ENCODE measurements at regions not wholly inside any gene's neighbourhood (a gene's known extent, or its start where the extent isn't known, plus 50 kb on each side); places are given as distances from the start of the nearest gene placed in this dataset.
A peak's percentile ranks its signal among the peaks of the same experiment; 100 is the strongest.

GRCh38 chr6:6750594-6751265 is 162.2 kb downstream of the LY86 start:
- no peaks in the 10 kb centered on the region for H3K9me3 ChIP-seq (ENCODE audit: severe bottlenecking)
- TF ChIP-seq, protein P1, sequence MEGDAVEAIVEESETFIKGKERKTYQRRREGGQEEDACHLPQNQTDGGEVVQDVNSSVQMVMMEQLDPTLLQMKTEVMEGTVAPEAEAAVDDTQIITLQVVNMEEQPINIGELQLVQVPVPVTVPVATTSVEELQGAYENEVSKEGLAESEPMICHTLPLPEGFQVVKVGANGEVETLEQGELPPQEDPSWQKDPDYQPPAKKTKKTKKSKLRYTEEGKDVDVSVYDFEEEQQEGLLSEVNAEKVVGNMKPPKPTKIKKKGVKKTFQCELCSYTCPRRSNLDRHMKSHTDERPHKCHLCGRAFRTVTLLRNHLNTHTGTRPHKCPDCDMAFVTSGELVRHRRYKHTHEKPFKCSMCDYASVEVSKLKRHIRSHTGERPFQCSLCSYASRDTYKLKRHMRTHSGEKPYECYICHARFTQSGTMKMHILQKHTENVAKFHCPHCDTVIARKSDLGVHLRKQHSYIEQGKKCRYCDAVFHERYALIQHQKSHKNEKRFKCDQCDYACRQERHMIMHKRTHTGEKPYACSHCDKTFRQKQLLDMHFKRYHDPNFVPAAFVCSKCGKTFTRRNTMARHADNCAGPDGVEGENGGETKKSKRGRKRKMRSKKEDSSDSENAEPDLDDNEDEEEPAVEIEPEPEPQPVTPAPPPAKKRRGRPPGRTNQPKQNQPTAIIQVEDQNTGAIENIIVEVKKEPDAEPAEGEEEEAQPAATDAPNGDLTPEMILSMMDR (IDR thresholded peaks at IDR 0.05; ENCODE audit: low read depth, low read length): no peak
- H3K36me3 ChIP-seq: no peaks in the 10 kb centered on the region
- H3K4me3 ChIP-seq (ENCODE audit: low read depth, low read length): no peak overlapping the region
- peak overlapping the region; percentile 67 for H3K27ac ChIP-seq
- DNase-seq: peak; percentile 25
- H3K27me3 ChIP-seq (ENCODE audit: insufficient read depth, low read depth, severe bottlenecking): no peaks in the 10 kb centered on the region

GRCh38 chr6:6751266-6751596 is 162.7 kb downstream of the LY86 start:
- DNase-seq: peak; percentile 41
- Histone ChIP-seq H3K9me3 (ENCODE audit: severe bottlenecking) (no peaks in the 10 kb centered on the region), H3K27ac (peak overlapping the region; percentile 67), H3K4me3 (ENCODE audit: low read depth, low read length) (no peak overlapping the region), H3K36me3 (no peaks in the 10 kb centered on the region), H3K27me3 (ENCODE audit: insufficient read depth, low read depth, severe bottlenecking) (no peaks in the 10 kb centered on the region)
- TF ChIP-seq, protein P1 (IDR thresholded peaks at IDR 0.05; ENCODE audit: low read depth, low read length): no peak

- DNase-seq: peak; percentile 22
- TF ChIP-seq, protein P1 (IDR thresholded peaks at IDR 0.05; ENCODE audit: low read depth, low read length): no peak
- H3K27me3 ChIP-seq (ENCODE audit: insufficient read depth, low read depth, severe bottlenecking): no peaks in the 10 kb centered on the region
- H3K4me3 ChIP-seq (ENCODE audit: low read depth, low read length): no peak overlapping the region
- no peaks in the 10 kb centered on the region for H3K9me3 ChIP-seq (ENCODE audit: severe bottlenecking)
- peak overlapping the region; percentile 67 for H3K27ac ChIP-seq
- H3K36me3 ChIP-seq: no peaks in the 10 kb centered on the region
Measured at GRCh38 chr6:6751619-6752023, 163.1 kb downstream of the LY86 start.

DNA sequence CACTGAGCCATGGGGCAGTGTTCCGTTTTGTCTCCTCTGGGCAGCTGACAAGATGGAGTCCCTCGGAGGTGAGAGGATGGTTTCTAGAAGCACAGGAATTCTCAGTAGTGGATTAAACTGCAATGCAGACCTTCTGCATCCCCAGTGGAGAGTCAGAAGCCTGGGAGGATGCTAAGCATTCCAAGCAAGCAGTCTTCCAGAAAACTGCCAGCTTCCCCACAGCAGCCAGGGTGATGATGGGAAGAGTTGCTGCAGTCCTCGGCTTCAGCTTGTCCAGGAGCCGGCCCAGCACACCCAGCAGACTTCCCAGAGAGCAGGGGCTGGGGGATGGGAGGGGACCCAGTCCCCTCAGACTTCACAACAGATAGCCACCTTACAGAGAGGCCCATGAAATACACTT is 163.6 kb downstream of the LY86 start:
- H3K4me3 ChIP-seq (ENCODE audit: low read depth, low read length): no peak overlapping the region
- H3K27ac ChIP-seq: peak overlapping the region; percentile 24
- DNase-seq: peak; percentile 34
- no peaks in the 10 kb centered on the region for H3K36me3 ChIP-seq
- no peaks in the 10 kb centered on the region for H3K9me3 ChIP-seq (ENCODE audit: severe bottlenecking)
- TF ChIP-seq, protein P1 (IDR thresholded peaks at IDR 0.05; ENCODE audit: low read depth, low read length): no peak
- H3K27me3 ChIP-seq (ENCODE audit: insufficient read depth, low read depth, severe bottlenecking): no peaks in the 10 kb centered on the region

- Histone ChIP-seq H3K27ac (peak overlapping the region; percentile 13), H3K36me3 (no peaks in the 10 kb centered on the region), H3K27me3 (ENCODE audit: insufficient read depth, low read depth, severe bottlenecking) (no peaks in the 10 kb centered on the region), H3K4me3 (ENCODE audit: low read depth, low read length) (no peak overlapping the region), H3K9me3 (ENCODE audit: severe bottlenecking) (no peaks in the 10 kb centered on the region)
- no peak for DNase-seq
- TF ChIP-seq, protein P1 (IDR thresholded peaks at IDR 0.05; ENCODE audit: low read depth, low read length): no peak
Measured at GRCh38 chr6:6753301-6753700, 164.8 kb downstream of the LY86 start.

- TF ChIP-seq, protein P1 (IDR thresholded peaks at IDR 0.05; ENCODE audit: low read depth, low read length): no peak
- no peak overlapping the region for H3K27ac ChIP-seq
- no peaks in the 10 kb centered on the region for H3K27me3 ChIP-seq (ENCODE audit: insufficient read depth, low read depth, severe bottlenecking)
- H3K4me3 ChIP-seq (ENCODE audit: low read depth, low read length): no peak overlapping the region
- DNase-seq: no peak
- H3K36me3 ChIP-seq: no peaks in the 10 kb centered on the region
- no peaks in the 10 kb centered on the region for H3K9me3 ChIP-seq (ENCODE audit: severe bottlenecking)
Measured at GRCh38 chr6:6756526-6756925, 168.0 kb downstream of the LY86 start.

All from WERI-Rb-1 (cell line).